Kidney (tissue), 13 donors: ENCODE measurements at regions not wholly inside any gene's neighbourhood (a gene's known extent, or its start where the extent isn't known, plus 50 kb on each side); places are given as distances from the start of the nearest gene placed in this dataset.

Source experiments
- DNase-seq, 5 donors: peaks; one replicate each; pipeline ENCODE4 v3.0.0-alpha.2; 2013 to 2020
- FAIRE-seq: peaks from 2 replicates; lab custom pipeline; 2012; peaks lifted over from hg19 to GRCh38; lab: Jason Lieb, UNC
- H3K27ac ChIP-seq, 2 donors: one replicate each; pipeline ENCODE4 v1.7.0; 2013; ENCODE audit warnings: low read depth in 2 of 2, low read length in 2 of 2, inconsistent platforms in 1 of 2
- H3K27me3 ChIP-seq: one replicate; pipeline ENCODE4 v1.7.1; 2013; ENCODE audit warnings: low read length, inconsistent platforms; ENCODE audit not compliant: control insufficient read depth, insufficient read depth
- H3K36me3 ChIP-seq, 3 donors: one replicate each; pipeline versions ENCODE4 v1.7.0 to v1.7.1; 2013; ENCODE audit warnings: low read length in 3 of 3, control low read depth in 1 of 3, inconsistent platforms in 1 of 3; ENCODE audit not compliant: insufficient read depth in 3 of 3, control insufficient read depth in 2 of 3
- H3K4me1 ChIP-seq, 3 donors: one replicate each; pipeline versions ENCODE4 v1.7.0 to v1.7.1; 2013; ENCODE audit warnings: low read length in 3 of 3, inconsistent platforms in 1 of 3, low read depth in 1 of 3; ENCODE audit not compliant: control insufficient read depth in 2 of 3, insufficient read depth in 2 of 3
- H3K4me3 ChIP-seq, 3 donors: one replicate each; pipeline versions ENCODE4 v1.7.0 to v1.8.1; 2013; ENCODE audit warnings: low read length in 3 of 3, control low read depth in 1 of 3, inconsistent platforms in 1 of 3
- H3K9ac ChIP-seq, 3 donors: one replicate each; pipeline versions ENCODE4 v1.7.0 to v1.7.1; 2013; ENCODE audit warnings: low read length in 3 of 3, control low read depth in 1 of 3, inconsistent platforms in 1 of 3
- H3K9me3 ChIP-seq, 3 donors: one replicate each; pipeline versions ENCODE4 v1.7.0 to v1.7.1; 2013; ENCODE audit warnings: low read length in 3 of 3, control low read depth in 1 of 3, inconsistent platforms in 1 of 3; ENCODE audit not compliant: control insufficient read depth in 2 of 3, insufficient read depth in 1 of 3
- CTCF ChIP-seq: IDR thresholded peaks from 3 replicates; pipeline ENCODE4 v1.5.1; 2012; ENCODE audit warnings: mild to moderate bottlenecking, moderate library complexity, borderline replicate concordance; ENCODE audit not compliant: insufficient read depth; ENCODE audit errors: extremely low read depth
- intact Hi-C: fragments of 100-400 bp; cut with DNase I; formaldehyde crosslinking; loops from one replicate; pipeline ENCODE4 v1.11.1; 2022
- donor health status: control.
- donor health status: control.
- donor health status: control.
- donor health status: control.
- donor health status: control.
- donor health status: DM: yes; HTN: yes; CAD: no.
- donor health status: Normal renal cell carcinoma (clear cell type).

- DNase-seq, result peak in 2 of 5 donors; percentile 25 to 37
- no peaks in the 10 kb centered on the region for H3K36me3 ChIP-seq
- H3K4me1 ChIP-seq, result no peaks in the 10 kb centered on the region
- H3K9ac ChIP-seq, result no peak overlapping the region
- FAIRE-seq, result no peak
- H3K27me3 ChIP-seq, result no peaks in the 10 kb centered on the region
- no peak for TF ChIP-seq CTCF
- H3K27ac ChIP-seq, result no peak overlapping the region
- peaks cover 0 to 4% (median 0%) of the 10 kb centered on the region in 3 donors for H3K9me3 ChIP-seq
- H3K4me3 ChIP-seq, result no peak overlapping the region
- intact Hi-C loops, result no loop called here
These were observed 64.0 kb upstream of the CACUL1 start for GRCh38 chr10:118818621-118819221.

- Histone ChIP-seq H3K36me3 (no peaks in the 10 kb centered on the region), H3K9me3 (no peaks in the 10 kb centered on the region), H3K4me3 (no peak overlapping the region), H3K27me3 (no peaks in the 10 kb centered on the region), H3K9ac (no peak overlapping the region), H3K4me1 (no peaks in the 10 kb centered on the region), H3K27ac (no peak overlapping the region)
- no peak for TF ChIP-seq CTCF
- no peak for FAIRE-seq
- DNase-seq, result no peak
- intact Hi-C loops, result no loop called here
These were observed 65.8 kb upstream of the CACUL1 start for GRCh38 chr10:118820326-118821116.

DNA sequence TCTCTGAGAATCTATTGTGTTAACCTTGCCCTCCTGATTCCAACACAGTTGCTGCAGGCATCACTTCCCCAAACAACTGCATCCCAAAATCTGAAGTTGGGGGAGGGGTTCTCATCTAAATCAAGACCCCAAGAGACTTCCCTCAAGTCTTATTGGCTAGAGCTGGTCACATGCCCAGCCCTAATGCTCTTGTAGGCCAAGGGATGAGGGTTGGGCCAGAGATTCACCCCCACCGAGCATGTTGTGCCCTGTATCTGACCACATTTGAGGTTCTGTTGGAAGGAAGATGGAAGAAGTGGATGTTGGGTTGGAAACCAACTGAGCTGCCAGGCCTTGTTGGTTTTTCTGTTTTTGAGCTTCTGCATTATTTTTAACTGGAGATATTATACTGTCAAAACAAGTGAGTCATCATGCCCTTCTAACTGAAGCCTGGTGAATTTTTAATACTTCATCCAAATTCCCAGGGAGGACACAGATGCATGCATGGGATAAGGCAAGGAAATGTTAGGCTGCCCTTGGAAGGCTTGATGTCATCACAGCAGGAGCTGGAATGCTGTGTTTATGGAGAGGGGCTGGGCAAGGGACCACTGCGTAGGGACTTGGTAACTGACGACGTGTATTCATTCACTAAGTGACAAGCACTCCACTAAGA, 68.6 kb upstream of the CACUL1 start:
- Histone ChIP-seq H3K9me3 (no peaks in the 10 kb centered on the region), H3K36me3 (no peaks in the 10 kb centered on the region), H3K27me3 (no peaks in the 10 kb centered on the region), H3K4me1 (no peaks in the 10 kb centered on the region), H3K27ac (no peak overlapping the region), H3K9ac (no peak overlapping the region), H3K4me3 (no peak overlapping the region)
- TF ChIP-seq CTCF, result no peak
- intact Hi-C loops, result no loop called here
- FAIRE-seq, result no peak
- no peak for DNase-seq
